GM12865 (cell line): ENCODE measurements at regions not wholly inside any gene's neighbourhood (a gene's known extent, or its start where the extent isn't known, plus 50 kb on each side); places are given as distances from the start of the nearest gene placed in this dataset.

ENCODE experiments used
- DNase-seq: peaks from one replicate; pipeline ENCODE4 v3.0.0; 2010; ENCODE audit warnings: low read depth
- H3K4me3 ChIP-seq: 2 replicates; pipeline ENCODE4 v1.5.1; 2011; ENCODE audit warnings: mild to moderate bottlenecking, low read depth, low read length, control low read depth
- CTCF ChIP-seq: IDR thresholded peaks from 2 replicates; pipeline ENCODE4 v1.5.1; 2011; ENCODE audit warnings: low read length, control low read depth, low read depth, inconsistent platforms; ENCODE audit not compliant: insufficient read depth; ENCODE audit errors: missing control alignments

GRCh38 chr3:55167586-55168317 lies 239.9 kb upstream of the LRTM1 start:
- no peak overlapping the region for H3K4me3 ChIP-seq
- DNase-seq, result no peak
- no peak for TF ChIP-seq CTCF

GRCh38 chr3:55166576-55167555 lies 239.0 kb upstream of the LRTM1 start:
- peak; percentile 5 for DNase-seq
- H3K4me3 ChIP-seq, result no peak overlapping the region
- TF ChIP-seq CTCF, result no peak

GRCh38 chr3:55165704-55166405 lies 238.0 kb upstream of the LRTM1 start:
- TF ChIP-seq CTCF, result no peak
- no peak overlapping the region for H3K4me3 ChIP-seq
- no peak for DNase-seq

GRCh38 chr3:55165278-55165677 lies 237.4 kb upstream of the LRTM1 start:
- DNase-seq, result no peak
- no peak overlapping the region for H3K4me3 ChIP-seq
- TF ChIP-seq CTCF, result no peak

GRCh38 chr3:55164876-55165275 lies 237.0 kb upstream of the LRTM1 start:
- TF ChIP-seq CTCF, result no peak
- H3K4me3 ChIP-seq, result no peak overlapping the region
- DNase-seq, result no peak

GRCh38 chr3:55164191-55164590 lies 236.3 kb upstream of the LRTM1 start:
- no peak overlapping the region for H3K4me3 ChIP-seq
- TF ChIP-seq CTCF, result no peak
- DNase-seq, result no peak
